Keratinocyte (primary cell): ENCODE measurements at regions not wholly inside any gene's neighbourhood (a gene's known extent, or its start where the extent isn't known, plus 50 kb on each side); places are given as distances from the start of the nearest gene placed in this dataset.
A peak's percentile ranks its signal among the peaks of the same experiment; 100 is the strongest.

ENCODE experiments used
- DNase-seq: peaks from one replicate; pipeline ENCODE4 v3.0.0-alpha.2; 2011; ENCODE audit warnings: low read depth, missing footprints, low spot score
- FAIRE-seq: peaks from 2 replicates; lab custom pipeline; 2011; peaks lifted over from hg19 to GRCh38; lab: Jason Lieb, UNC
- H2AFZ ChIP-seq: 2 replicates; pipeline ENCODE4 v1.6.0; 2012; ENCODE audit warnings: low read length, control low read depth, inconsistent platforms; ENCODE audit not compliant: control insufficient read depth
- H3K27ac ChIP-seq: 2 replicates; pipeline ENCODE4 v1.5.1; 2011; ENCODE audit warnings: low read length; ENCODE audit not compliant: control insufficient read depth, insufficient read depth
- H3K27me3 ChIP-seq: 3 replicates; pipeline ENCODE4 v1.6.0; 2011; ENCODE audit warnings: low read length; ENCODE audit not compliant: control insufficient read depth, insufficient read depth; ENCODE audit errors: extremely low read depth
- H3K36me3 ChIP-seq, 2 experiments: 2 replicates in 1 of 2; 3 replicates in 1 of 2; pipeline ENCODE4 v1.5.1; 2011; ENCODE audit warnings: low read length in 2 of 2, mild to moderate bottlenecking in 1 of 2; ENCODE audit not compliant: control insufficient read depth in 2 of 2, insufficient read depth in 2 of 2; ENCODE audit errors: extremely low read depth in 1 of 2
- H3K4me1 ChIP-seq: 3 replicates; pipeline ENCODE4 v1.5.1; 2011; ENCODE audit warnings: low read length; ENCODE audit not compliant: control insufficient read depth, insufficient read depth; ENCODE audit errors: extremely low read depth
- H3K4me2 ChIP-seq: 3 replicates; pipeline ENCODE4 v1.6.0; 2011; ENCODE audit warnings: low read depth, low read length; ENCODE audit not compliant: control insufficient read depth, insufficient read depth; ENCODE audit errors: extremely low read depth
- H3K4me3 ChIP-seq, 3 experiments: fragments of 200-600 bp in 1 of 3; sonication (generic) in 1 of 3; 2 replicates in 2 of 3; 3 replicates in 1 of 3; pipeline ENCODE4 v1.5.1; 2011 to 2016; ENCODE audit warnings: low read length in 3 of 3, mild to moderate bottlenecking in 3 of 3, control low read depth in 2 of 3, inconsistent platforms in 1 of 3, low read depth in 1 of 3, mixed read lengths in 1 of 3, mixed run types in 1 of 3, moderate library complexity in 1 of 3; ENCODE audit not compliant: control insufficient read depth in 2 of 3, insufficient read depth in 2 of 3; ENCODE audit errors: extremely low read depth in 1 of 3
- H3K79me2 ChIP-seq: 2 replicates; pipeline ENCODE4 v1.6.0; 2012; ENCODE audit warnings: low read length; ENCODE audit not compliant: control insufficient read depth, insufficient read depth
- H3K9ac ChIP-seq: 3 replicates; pipeline ENCODE4 v1.6.0; 2011; ENCODE audit warnings: low read length; ENCODE audit not compliant: control insufficient read depth, insufficient read depth; ENCODE audit errors: extremely low read depth
- H3K9me1 ChIP-seq: 3 replicates; pipeline ENCODE4 v1.6.0; 2011; ENCODE audit warnings: low read length; ENCODE audit not compliant: control insufficient read depth, insufficient read depth; ENCODE audit errors: extremely low read depth
- H3K9me3 ChIP-seq: 2 replicates; pipeline ENCODE4 v1.5.1; 2012; ENCODE audit warnings: low read depth, low read length; ENCODE audit not compliant: control insufficient read depth
- H4K20me1 ChIP-seq: 3 replicates; pipeline ENCODE4 v1.6.0; 2011; ENCODE audit warnings: low read length; ENCODE audit not compliant: control insufficient read depth, insufficient read depth; ENCODE audit errors: extremely low read depth
- CTCF ChIP-seq, 3 experiments: IDR thresholded peaks in 1 of 3; conservative IDR thresholded peaks in 1 of 3; optimal IDR thresholded peaks in 1 of 3; 2 replicates in 2 of 3; 3 replicates in 1 of 3; pipeline versions ENCODE3 to v1.5.1; 2011; ENCODE audit warnings: low read length in 3 of 3, mild to moderate bottlenecking in 3 of 3, moderate library complexity in 2 of 3, control low read depth in 1 of 3, inconsistent platforms in 1 of 3; ENCODE audit not compliant: insufficient read depth in 2 of 3; ENCODE audit errors: extremely low read depth in 1 of 3
- EZH2 ChIP-seq: IDR thresholded peaks from one replicate; pipeline ENCODE4 v1.6.1; 2012; ENCODE audit warnings: inconsistent platforms, mild to moderate bottlenecking, low read length, moderate library complexity
- dilution Hi-C: fragments of 300-500 bp; cut with MboI; formaldehyde crosslinking; loops from one replicate; pipeline ENCODE4 v1.7.0; 2020; ENCODE audit warnings: low sequenced_read_pairs; ENCODE audit not compliant: extremely low pct_ligation_motif_present

GRCh38 chr22:22348127-22348814, 103.7 kb downstream of the VPREB1 start:
- Histone ChIP-seq H4K20me1 (no peaks in the 10 kb centered on the region), H3K4me3 (no peak overlapping the region), H3K36me3 (no peaks in the 10 kb centered on the region), H3K9ac (no peak overlapping the region), H3K27me3 (peaks cover 11% of the 10 kb centered on the region), H3K79me2 (no peaks in the 10 kb centered on the region), H3K9me3 (no peaks in the 10 kb centered on the region), H3K27ac (no peak overlapping the region), H3K9me1 (no peaks in the 10 kb centered on the region), H2AFZ (no peak overlapping the region), H3K4me1 (no peaks in the 10 kb centered on the region), H3K4me2 (no peak overlapping the region)
- TF ChIP-seq EZH2 = no peak
- TF ChIP-seq CTCF (optimal IDR thresholded peaks at IDR 0.05 in 1 of 3, IDR thresholded peaks at IDR 0.05 in 1 of 3, conservative IDR thresholded peaks at IDR 0.05 in 1 of 3; ENCODE audit: extremely low read depth in 1 of 3, insufficient read depth in 2 of 3, low read length in 3 of 3) = peak in 2 of 3 experiments; percentile 39
- DNase-seq (no peak), FAIRE-seq (no peak)
- dilution Hi-C loops = no loop called here

GRCh38 chr22:22348815-22349454, 104.3 kb downstream of the VPREB1 start:
- Histone ChIP-seq H3K4me1 (no peaks in the 10 kb centered on the region), H3K9ac (no peak overlapping the region), H3K36me3 (no peaks in the 10 kb centered on the region), H4K20me1 (no peaks in the 10 kb centered on the region), H3K27ac (no peak overlapping the region), H3K4me2 (no peak overlapping the region), H3K4me3 (no peak overlapping the region), H3K9me3 (no peaks in the 10 kb centered on the region), H2AFZ (no peak overlapping the region), H3K9me1 (no peaks in the 10 kb centered on the region), H3K79me2 (no peaks in the 10 kb centered on the region), H3K27me3 (peaks cover 13% of the 10 kb centered on the region)
- TF ChIP-seq EZH2 = no peak
- no peak for TF ChIP-seq CTCF (optimal IDR thresholded peaks at IDR 0.05 in 1 of 3, IDR thresholded peaks at IDR 0.05 in 1 of 3, conservative IDR thresholded peaks at IDR 0.05 in 1 of 3; ENCODE audit: extremely low read depth in 1 of 3, insufficient read depth in 2 of 3, low read length in 3 of 3)
- DNase-seq (no peak), FAIRE-seq (no peak)
- dilution Hi-C loops = no loop called here
